ENCODE measurements at regions not wholly inside any gene's neighbourhood (a gene's known extent, or its start where the extent isn't known, plus 50 kb on each side); places are given as distances from the start of the nearest gene placed in this dataset.

DNA sequence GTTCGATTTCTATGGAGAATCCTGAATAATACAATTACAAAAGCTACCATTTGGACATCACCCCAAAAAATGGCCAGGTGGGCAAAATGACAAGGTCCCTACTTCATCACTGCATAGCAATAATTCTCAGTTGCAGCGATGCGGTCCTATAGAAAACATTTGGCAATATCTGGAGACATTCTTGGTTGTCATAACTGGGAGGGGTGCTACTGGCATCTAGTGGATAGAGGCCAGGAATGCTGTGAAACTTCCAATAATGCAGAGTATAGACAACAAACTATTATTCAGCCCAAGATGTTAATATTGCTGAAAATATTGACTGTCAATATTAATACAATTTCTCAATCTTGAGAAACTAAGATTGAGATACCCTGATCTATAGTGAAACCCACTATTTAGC, 637.8 kb upstream of the PKDCC start:
- Histone ChIP-seq H3K36me3 (no peaks in the 10 kb centered on the region), H3K27ac (replicated peaks) (no peak overlapping the region), H3K4me3 (no peak overlapping the region), H3K27me3 (ENCODE audit: low read depth) (no peaks in the 10 kb centered on the region), H3K9me3 (replicated peaks) (peaks cover 5% of the 10 kb centered on the region), H3K4me1 (peaks cover 10% of the 10 kb centered on the region)
- no peak for DNase-seq
- TF ChIP-seq, protein P1, sequence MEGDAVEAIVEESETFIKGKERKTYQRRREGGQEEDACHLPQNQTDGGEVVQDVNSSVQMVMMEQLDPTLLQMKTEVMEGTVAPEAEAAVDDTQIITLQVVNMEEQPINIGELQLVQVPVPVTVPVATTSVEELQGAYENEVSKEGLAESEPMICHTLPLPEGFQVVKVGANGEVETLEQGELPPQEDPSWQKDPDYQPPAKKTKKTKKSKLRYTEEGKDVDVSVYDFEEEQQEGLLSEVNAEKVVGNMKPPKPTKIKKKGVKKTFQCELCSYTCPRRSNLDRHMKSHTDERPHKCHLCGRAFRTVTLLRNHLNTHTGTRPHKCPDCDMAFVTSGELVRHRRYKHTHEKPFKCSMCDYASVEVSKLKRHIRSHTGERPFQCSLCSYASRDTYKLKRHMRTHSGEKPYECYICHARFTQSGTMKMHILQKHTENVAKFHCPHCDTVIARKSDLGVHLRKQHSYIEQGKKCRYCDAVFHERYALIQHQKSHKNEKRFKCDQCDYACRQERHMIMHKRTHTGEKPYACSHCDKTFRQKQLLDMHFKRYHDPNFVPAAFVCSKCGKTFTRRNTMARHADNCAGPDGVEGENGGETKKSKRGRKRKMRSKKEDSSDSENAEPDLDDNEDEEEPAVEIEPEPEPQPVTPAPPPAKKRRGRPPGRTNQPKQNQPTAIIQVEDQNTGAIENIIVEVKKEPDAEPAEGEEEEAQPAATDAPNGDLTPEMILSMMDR (IDR thresholded peaks at IDR 0.05; ENCODE audit: borderline replicate concordance): no peak
- intact Hi-C loops (cut with micrococcal nuclease): loop anchor here (5.0 to 10.0 kb wide), 2 partner anchors 287 to 375 kb away; no protein-coding TSS in a partner anchor

DNA sequence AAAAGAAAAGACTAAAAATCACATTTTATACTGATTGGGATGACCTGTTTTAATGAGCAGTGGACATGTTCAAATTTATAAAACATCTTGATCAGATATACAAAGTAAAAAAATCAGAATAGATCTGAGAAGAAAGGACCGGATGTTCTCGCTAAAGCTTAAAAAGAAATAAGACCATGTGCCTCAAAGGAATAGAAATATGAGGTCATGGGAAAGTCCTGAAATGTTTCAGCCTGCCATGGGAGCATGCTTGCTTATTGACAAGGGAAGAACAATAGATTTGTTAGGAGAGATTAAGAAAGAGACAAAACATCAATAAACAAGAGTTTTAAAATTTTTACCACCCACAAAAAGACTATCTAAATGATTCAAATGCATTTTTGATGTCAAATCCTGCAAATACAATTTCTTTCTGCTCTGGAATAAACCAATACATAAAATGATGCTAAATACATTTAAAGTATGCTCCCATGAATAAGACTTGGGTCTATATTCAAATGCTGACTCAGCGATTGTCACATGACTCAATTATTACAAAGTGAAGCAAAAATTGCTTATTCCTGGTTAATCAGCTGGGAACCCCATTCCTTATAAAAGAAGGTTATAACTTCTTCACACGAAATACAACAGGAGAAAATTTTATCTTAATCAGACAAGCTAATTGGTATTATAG, 633.9 kb upstream of the PKDCC start:
- intact Hi-C loops (cut with micrococcal nuclease): loop anchor here (5.0 to 10.0 kb wide), 2 partner anchors 283 to 371 kb away; no protein-coding TSS in a partner anchor
- TF ChIP-seq, protein P1 (IDR thresholded peaks at IDR 0.05; ENCODE audit: borderline replicate concordance): no peak

DNA sequence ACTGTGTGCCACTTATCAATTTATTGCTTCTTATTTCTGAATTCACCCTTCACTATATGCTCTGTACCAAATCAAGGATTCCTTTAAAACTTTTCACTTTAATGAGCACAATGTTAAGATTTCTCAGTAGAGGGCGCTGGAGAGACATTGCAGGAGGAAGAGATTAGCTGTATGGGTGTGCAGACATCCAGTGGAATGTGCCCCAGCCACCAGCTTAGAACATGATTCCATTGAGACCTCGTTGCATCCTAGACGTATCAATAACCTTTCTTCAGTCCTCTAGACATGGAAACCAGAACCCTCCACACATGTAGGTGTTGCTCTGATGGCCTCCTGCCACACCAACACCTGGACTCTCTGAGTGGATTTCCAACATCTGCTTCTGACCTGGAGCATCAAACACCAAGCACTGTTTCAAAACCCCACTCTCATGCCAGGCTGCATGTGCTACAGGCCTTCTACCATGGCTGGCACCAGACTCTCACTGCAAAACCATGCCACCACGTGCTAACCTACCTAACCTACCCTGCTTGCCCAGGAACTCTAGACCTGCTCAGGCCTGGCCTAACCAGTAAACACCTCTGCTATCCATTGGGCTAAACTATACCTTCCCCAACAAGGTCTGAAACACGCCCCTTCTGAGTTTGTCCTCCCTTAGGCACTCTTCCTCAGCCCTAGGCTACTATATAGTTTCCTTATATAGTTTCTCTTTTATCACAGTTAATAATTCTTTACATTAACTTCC, 633.2 kb upstream of the PKDCC start:
- no peaks in the 10 kb centered on the region for H3K27me3 ChIP-seq (ENCODE audit: low read depth)
- peaks cover under 1% of the 10 kb centered on the region for H3K4me1 ChIP-seq
- H3K9me3 ChIP-seq (replicated peaks): peaks cover 5% of the 10 kb centered on the region
- peak overlapping the region; percentile 41 for H3K27ac ChIP-seq (replicated peaks)
- H3K4me3 ChIP-seq: no peak overlapping the region
- DNase-seq: no peak
- TF ChIP-seq, protein P1 (IDR thresholded peaks at IDR 0.05; ENCODE audit: borderline replicate concordance): peak; percentile 67
- H3K36me3 ChIP-seq: no peaks in the 10 kb centered on the region
- intact Hi-C loops (cut with micrococcal nuclease): loop anchor here (5.0 to 10.0 kb wide), 2 partner anchors 283 to 370 kb away; no protein-coding TSS in a partner anchor

More for the DNA sequence above, 633.9 kb upstream of the PKDCC start:
- Histone ChIP-seq H3K27ac (replicated peaks) (peak overlapping the region; percentile 41), H3K36me3 (no peaks in the 10 kb centered on the region), H3K4me3 (no peak overlapping the region), H3K9me3 (replicated peaks) (peaks cover 5% of the 10 kb centered on the region), H3K4me1 (no peaks in the 10 kb centered on the region), H3K27me3 (ENCODE audit: low read depth) (no peaks in the 10 kb centered on the region)
- DNase-seq: no peak

DNA sequence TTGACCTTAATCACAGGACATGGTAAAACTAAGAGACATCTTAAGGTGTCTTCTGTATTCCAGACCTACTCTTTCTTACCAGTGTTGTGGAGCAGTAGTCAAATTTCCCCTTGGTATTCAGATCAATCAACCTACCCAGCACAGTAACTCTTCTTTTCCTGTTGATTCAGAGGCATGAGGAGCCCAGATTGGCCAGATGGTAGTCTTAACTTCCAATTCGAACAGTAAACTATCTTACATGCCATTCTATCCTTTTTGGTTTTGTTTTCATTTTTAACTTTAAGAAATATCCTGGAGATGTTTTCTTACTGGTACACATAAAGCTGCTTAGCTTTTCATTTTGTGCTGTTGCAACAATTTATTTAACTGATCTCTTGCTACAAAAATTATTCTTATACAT, 630.3 kb upstream of the PKDCC start:
- no peaks in the 10 kb centered on the region for H3K36me3 ChIP-seq
- H3K4me3 ChIP-seq: no peak overlapping the region
- H3K27ac ChIP-seq (replicated peaks): no peak overlapping the region
- H3K4me1 ChIP-seq: peaks cover 10% of the 10 kb centered on the region
- intact Hi-C loops (cut with micrococcal nuclease): loop anchor here (10.0 kb wide), 1 partner anchor 367 kb away; no protein-coding TSS in a partner anchor
- TF ChIP-seq, protein P1 (IDR thresholded peaks at IDR 0.05; ENCODE audit: borderline replicate concordance): no peak
- H3K27me3 ChIP-seq (ENCODE audit: low read depth): no peaks in the 10 kb centered on the region
- no peaks in the 10 kb centered on the region for H3K9me3 ChIP-seq (replicated peaks)
- DNase-seq: no peak

GRCh38 chr2:41420219-41420618, 627.6 kb upstream of the PKDCC start:
- Histone ChIP-seq H3K36me3 (no peaks in the 10 kb centered on the region), H3K4me3 (no peak overlapping the region), H3K4me1 (peaks cover 10% of the 10 kb centered on the region), H3K27ac (replicated peaks) (peak overlapping the region; percentile 53), H3K9me3 (replicated peaks) (no peaks in the 10 kb centered on the region), H3K27me3 (ENCODE audit: low read depth) (no peaks in the 10 kb centered on the region)
- DNase-seq: no peak
- intact Hi-C loops (cut with micrococcal nuclease): no loop called here
- TF ChIP-seq, protein P1 (IDR thresholded peaks at IDR 0.05; ENCODE audit: borderline replicate concordance): no peak

Data from left ventricle myocardium inferior (tissue), 1 donor.